Loucy (cell line): ENCODE measurements at regions not wholly inside any gene's neighbourhood (a gene's known extent, or its start where the extent isn't known, plus 50 kb on each side); places are given as distances from the start of the nearest gene placed in this dataset.

ENCODE experiments used
- CTCF ChIP-seq: fragments of 200-600 bp; sonication (generic); conservative IDR thresholded peaks from 2 replicates; pipeline ENCODE4 v1.5.1; 2014; ENCODE audit warnings: mild to moderate bottlenecking, antibody characterized with exemption, low read length
- EZH2phosphoT487 ChIP-seq: fragments of 200-600 bp; IDR thresholded peaks from 2 replicates; pipeline ENCODE4 v1.6.1; 2018; ENCODE audit warnings: antibody characterized with exemption, mild to moderate bottlenecking, moderate library complexity, borderline replicate concordance

DNA sequence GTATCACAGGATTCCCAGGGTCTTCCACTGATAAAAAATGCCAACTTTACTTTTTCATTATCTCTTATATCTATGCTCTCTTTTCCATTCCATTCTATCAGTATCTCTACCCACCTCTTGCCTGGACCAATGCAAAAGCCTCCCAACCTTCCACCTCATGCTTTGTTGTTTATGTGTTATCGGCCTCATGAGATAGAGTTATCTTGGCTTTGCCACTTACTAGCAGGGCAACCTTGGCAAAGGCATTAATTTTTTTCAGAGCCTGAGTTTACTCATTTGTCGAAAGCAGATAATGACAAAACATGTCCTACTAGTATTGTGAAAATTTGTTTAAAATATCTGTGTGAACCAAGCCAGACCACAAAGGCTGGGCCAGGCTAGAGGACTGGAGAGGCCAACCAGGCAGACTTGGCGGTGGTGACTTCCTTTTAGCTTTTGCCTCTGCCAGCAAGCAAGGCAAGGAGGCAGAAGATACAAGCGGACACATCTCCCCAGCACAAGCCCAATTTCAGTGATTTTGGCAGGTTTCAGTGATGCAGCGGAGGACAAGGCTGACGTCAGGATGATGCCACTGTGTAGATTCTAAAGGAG, 106.9 kb downstream of the ADAMTS15 start:
- TF ChIP-seq CTCF (no peak), EZH2phosphoT487 (no peak)
